Left lobe of liver (tissue), 2 donors: ENCODE measurements at regions not wholly inside any gene's neighbourhood (a gene's known extent, or its start where the extent isn't known, plus 50 kb on each side); places are given as distances from the start of the nearest gene placed in this dataset.

Experiments used
- ATAC-seq: fragments of 200-7000 bp; cut with Tn5 transposase; one replicate; pipeline ENCODE4 v1.9.1; 2020; ENCODE audit warnings: mild to moderate bottlenecking, moderate library complexity
- DNase-seq: peaks from one replicate; pipeline ENCODE4 v3.0.0-alpha.2; 2020; ENCODE audit warnings: low spot score
- donor health status: DM: no; HTN: no; CAD: no; lungs with moderate emphysema.
- donor health status: DM: no; HTN: yes; CAD: no.

GRCh38 chr7:42400961-42401360 lies 164.0 kb upstream of the GLI3 start:
- ATAC-seq (no peak), DNase-seq (no peak)

- ATAC-seq (no peak), DNase-seq (no peak)
These were observed 163.3 kb upstream of the GLI3 start for GRCh38 chr7:42400211-42400772.

- no peak for ATAC-seq
- DNase-seq, result no peak
These were observed 158.6 kb upstream of the GLI3 start for GRCh38 chr7:42395607-42396006.

GRCh38 chr7:42392826-42393225 lies 155.8 kb upstream of the GLI3 start:
- ATAC-seq (no peak), DNase-seq (no peak)

- DNase-seq, result no peak
- no peak for ATAC-seq
These were observed 152.7 kb upstream of the GLI3 start for GRCh38 chr7:42389697-42390096.

- ATAC-seq, result no peak
- DNase-seq, result no peak
These were observed 148.9 kb upstream of the GLI3 start for GRCh38 chr7:42385912-42386311.

- ATAC-seq (no peak), DNase-seq (no peak)
These were observed 144.2 kb upstream of the GLI3 start for GRCh38 chr7:42381161-42381560.

- no peak for ATAC-seq
- no peak for DNase-seq
These were observed 143.4 kb upstream of the GLI3 start for GRCh38 chr7:42380401-42380800.

GRCh38 chr7:42378149-42378548 lies 141.1 kb upstream of the GLI3 start:
- ATAC-seq, result no peak
- DNase-seq, result no peak

GRCh38 chr7:42373285-42373684 lies 136.3 kb upstream of the GLI3 start:
- no peak for DNase-seq
- ATAC-seq, result no peak

- ATAC-seq (no peak), DNase-seq (no peak)
These were observed 135.5 kb upstream of the GLI3 start for GRCh38 chr7:42372479-42372878.

- no peak for ATAC-seq
- DNase-seq, result no peak
These were observed 122.9 kb upstream of the GLI3 start for GRCh38 chr7:42359946-42360345.

GRCh38 chr7:42351316-42351935 lies 114.4 kb upstream of the GLI3 start:
- ATAC-seq (no peak), DNase-seq (no peak)

- no peak for DNase-seq
- no peak for ATAC-seq
These were observed 113.8 kb upstream of the GLI3 start for GRCh38 chr7:42350801-42351200.

- DNase-seq (no peak), ATAC-seq (no peak)
These were observed 111.6 kb upstream of the GLI3 start for GRCh38 chr7:42348631-42349030.

- ATAC-seq (no peak), DNase-seq (no peak)
These were observed 111.1 kb upstream of the GLI3 start for GRCh38 chr7:42348071-42348470.

- ATAC-seq, result no peak
- no peak for DNase-seq
These were observed 110.6 kb upstream of the GLI3 start for GRCh38 chr7:42347616-42348015.

- ATAC-seq (no peak), DNase-seq (no peak)
These were observed 108.7 kb upstream of the GLI3 start for GRCh38 chr7:42345478-42346299.

- ATAC-seq (no peak), DNase-seq (no peak)
These were observed 107.3 kb upstream of the GLI3 start for GRCh38 chr7:42344198-42344755.

- ATAC-seq (no peak), DNase-seq (no peak)
These were observed 105.4 kb upstream of the GLI3 start for GRCh38 chr7:42342381-42342780.

- DNase-seq (no peak), ATAC-seq (no peak)
These were observed 103.4 kb upstream of the GLI3 start for GRCh38 chr7:42340436-42340835.

GRCh38 chr7:42338916-42339540 lies 102.0 kb upstream of the GLI3 start:
- ATAC-seq (no peak), DNase-seq (no peak)
